DND-41 (cell line): ENCODE measurements at regions not wholly inside any gene's neighbourhood (a gene's known extent, or its start where the extent isn't known, plus 50 kb on each side); places are given as distances from the start of the nearest gene placed in this dataset.

Source experiments
- EZH2 ChIP-seq: IDR thresholded peaks from 3 replicates; pipeline ENCODE4 v1.6.1; 2012; ENCODE audit warnings: borderline replicate concordance, low read depth, mild to moderate bottlenecking, moderate library complexity, low read length, inconsistent platforms; ENCODE audit not compliant: severe bottlenecking
- TF ChIP-seq, protein P1 (sequence below): IDR thresholded peaks from 2 replicates; pipeline ENCODE4 v1.5.1; 2012; ENCODE audit warnings: borderline replicate concordance, low read length, moderate library complexity, mild to moderate bottlenecking; ENCODE audit not compliant: poor library complexity, severe bottlenecking; ENCODE audit errors: extremely low read depth

DNA sequence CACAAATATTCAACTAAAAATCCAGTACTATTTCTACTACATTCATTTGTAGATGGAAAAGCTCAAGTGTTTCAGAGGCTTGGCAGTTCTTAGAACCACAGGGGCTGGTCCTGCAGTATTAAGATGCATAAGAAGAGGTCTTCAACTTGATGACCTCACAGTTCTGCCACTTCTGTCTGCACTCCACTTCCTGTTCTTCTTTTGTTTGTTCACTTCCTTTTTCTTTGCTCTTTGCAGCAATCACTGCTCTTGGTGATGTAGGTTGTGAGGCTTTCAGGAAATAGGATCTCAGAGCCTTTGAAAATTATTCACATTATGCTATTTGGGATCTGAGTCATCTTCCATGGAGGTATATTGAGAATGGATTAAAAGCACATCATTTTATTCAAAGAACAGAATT is 602.0 kb upstream of the CPEB2 start:
- TF ChIP-seq, protein P1, sequence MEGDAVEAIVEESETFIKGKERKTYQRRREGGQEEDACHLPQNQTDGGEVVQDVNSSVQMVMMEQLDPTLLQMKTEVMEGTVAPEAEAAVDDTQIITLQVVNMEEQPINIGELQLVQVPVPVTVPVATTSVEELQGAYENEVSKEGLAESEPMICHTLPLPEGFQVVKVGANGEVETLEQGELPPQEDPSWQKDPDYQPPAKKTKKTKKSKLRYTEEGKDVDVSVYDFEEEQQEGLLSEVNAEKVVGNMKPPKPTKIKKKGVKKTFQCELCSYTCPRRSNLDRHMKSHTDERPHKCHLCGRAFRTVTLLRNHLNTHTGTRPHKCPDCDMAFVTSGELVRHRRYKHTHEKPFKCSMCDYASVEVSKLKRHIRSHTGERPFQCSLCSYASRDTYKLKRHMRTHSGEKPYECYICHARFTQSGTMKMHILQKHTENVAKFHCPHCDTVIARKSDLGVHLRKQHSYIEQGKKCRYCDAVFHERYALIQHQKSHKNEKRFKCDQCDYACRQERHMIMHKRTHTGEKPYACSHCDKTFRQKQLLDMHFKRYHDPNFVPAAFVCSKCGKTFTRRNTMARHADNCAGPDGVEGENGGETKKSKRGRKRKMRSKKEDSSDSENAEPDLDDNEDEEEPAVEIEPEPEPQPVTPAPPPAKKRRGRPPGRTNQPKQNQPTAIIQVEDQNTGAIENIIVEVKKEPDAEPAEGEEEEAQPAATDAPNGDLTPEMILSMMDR: no peak
- TF ChIP-seq EZH2: no peak
